ENCODE measurements at regions not wholly inside any gene's neighbourhood (a gene's known extent, or its start where the extent isn't known, plus 50 kb on each side); places are given as distances from the start of the nearest gene placed in this dataset.

- TF ChIP-seq CTCF (IDR thresholded peaks at IDR 0.05): no peak
- H3K9ac ChIP-seq (ENCODE audit: low read depth in 2 of 2, low read length in 2 of 2): no peak overlapping the region
- no peaks in the 10 kb centered on the region for H3K9me3 ChIP-seq
- H3K36me3 ChIP-seq: no peaks in the 10 kb centered on the region
- no peak for DNase-seq
- H3K4me3 ChIP-seq: no peak overlapping the region
- intact Hi-C loops (cut with DNase I): no loop called here
- no peaks in the 10 kb centered on the region for H3K27me3 ChIP-seq
- no peak overlapping the region for H3K27ac ChIP-seq
- H3K4me1 ChIP-seq: no peaks in the 10 kb centered on the region
These were observed 424.6 kb upstream of the C16orf82 start for GRCh38 chr16:26642047-26642664.

GRCh38 chr16:26643519-26643918, 423.2 kb upstream of the C16orf82 start:
- DNase-seq: no peak

GRCh38 chr16:26644912-26645543, 421.7 kb upstream of the C16orf82 start:
- H3K4me1 ChIP-seq: no peaks in the 10 kb centered on the region
- no peak for DNase-seq
- TF ChIP-seq CTCF (IDR thresholded peaks at IDR 0.05): no peak
- no peaks in the 10 kb centered on the region for H3K36me3 ChIP-seq
- no peak overlapping the region for H3K4me3 ChIP-seq
- intact Hi-C loops (cut with DNase I): no loop called here
- H3K27me3 ChIP-seq: no peaks in the 10 kb centered on the region
- H3K9ac ChIP-seq (ENCODE audit: low read depth in 2 of 2, low read length in 2 of 2): no peak overlapping the region
- no peaks in the 10 kb centered on the region for H3K9me3 ChIP-seq
- H3K27ac ChIP-seq: no peak overlapping the region

More at GRCh38 chr16:26643519-26643918, 423.2 kb upstream of the C16orf82 start:
- H3K9ac ChIP-seq (ENCODE audit: low read depth in 2 of 2, low read length in 2 of 2): no peak overlapping the region
- no peak overlapping the region for H3K27ac ChIP-seq
- H3K27me3 ChIP-seq: no peaks in the 10 kb centered on the region
- no peak overlapping the region for H3K4me3 ChIP-seq
- H3K9me3 ChIP-seq: no peaks in the 10 kb centered on the region
- H3K4me1 ChIP-seq: no peaks in the 10 kb centered on the region
- intact Hi-C loops (cut with DNase I): no loop called here
- no peaks in the 10 kb centered on the region for H3K36me3 ChIP-seq
- no peak for TF ChIP-seq CTCF (IDR thresholded peaks at IDR 0.05)

GRCh38 chr16:26645614-26646013, 421.1 kb upstream of the C16orf82 start:
- Histone ChIP-seq H3K36me3 (no peaks in the 10 kb centered on the region), H3K4me1 (no peaks in the 10 kb centered on the region), H3K27ac (no peak overlapping the region), H3K9ac (ENCODE audit: low read depth in 2 of 2, low read length in 2 of 2) (no peak overlapping the region), H3K4me3 (no peak overlapping the region), H3K27me3 (no peaks in the 10 kb centered on the region), H3K9me3 (no peaks in the 10 kb centered on the region)
- no peak for TF ChIP-seq CTCF (IDR thresholded peaks at IDR 0.05)
- no peak for DNase-seq
- intact Hi-C loops (cut with DNase I): no loop called here

- Histone ChIP-seq H3K27me3 (no peaks in the 10 kb centered on the region), H3K4me1 (no peaks in the 10 kb centered on the region), H3K4me3 (no peak overlapping the region), H3K27ac (no peak overlapping the region), H3K36me3 (no peaks in the 10 kb centered on the region), H3K9me3 (no peaks in the 10 kb centered on the region), H3K9ac (ENCODE audit: low read depth in 2 of 2, low read length in 2 of 2) (no peak overlapping the region)
- intact Hi-C loops (cut with DNase I): no loop called here
- no peak for TF ChIP-seq CTCF (IDR thresholded peaks at IDR 0.05)
- no peak for DNase-seq
These were observed 418.9 kb upstream of the C16orf82 start for GRCh38 chr16:26647870-26648269.
